Stimulated activated CD8-positive, alpha-beta memory T cell treated with anti-CD3 and anti-CD28 coated beads, Interleukin-15, amount 100 ng/mL, for 48 hours (primary cell): ENCODE measurements at regions not wholly inside any gene's neighbourhood (a gene's known extent, or its start where the extent isn't known, plus 50 kb on each side); places are given as distances from the start of the nearest gene placed in this dataset.

Source experiments
- DNase-seq, 2 donors: peaks; one replicate each; pipeline ENCODE4 v3.0.0-alpha.2; 2020; ENCODE audit warnings: low read depth in 2 of 2

- DNase-seq, result peak; percentile 27 to 38
These were observed 267.9 kb upstream of the GHITM start for GRCh38 chr10:83871187-83872081.

DNA sequence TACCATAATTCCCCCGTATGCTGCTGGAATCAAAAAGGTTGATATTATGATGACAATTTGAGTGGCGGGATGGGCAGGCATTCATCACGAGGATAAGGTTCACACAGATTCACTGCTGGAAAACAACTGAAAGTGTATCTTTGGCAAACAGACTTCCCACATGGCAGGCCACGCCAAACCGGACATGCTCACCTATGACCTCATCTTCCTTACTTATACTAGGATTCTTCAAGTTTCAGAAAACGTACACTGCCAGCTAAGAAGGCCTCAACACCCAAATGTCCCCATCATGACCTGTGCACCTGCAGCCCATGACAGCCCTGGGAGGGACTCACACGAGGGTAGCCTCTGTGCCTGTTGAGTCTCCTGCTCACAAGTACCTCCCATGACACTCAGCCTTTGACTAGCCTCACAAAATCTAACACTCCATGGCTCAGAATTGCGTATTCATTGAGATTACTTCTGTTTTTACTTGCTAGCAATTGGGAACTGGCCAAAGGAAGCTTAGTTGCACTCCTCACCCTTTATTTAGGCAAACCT is 259.0 kb upstream of the GHITM start:
- DNase-seq, result no peak

- DNase-seq, result no peak
These were observed 257.6 kb upstream of the GHITM start for GRCh38 chr10:83881661-83882060.

- DNase-seq, result no peak
These were observed 252.4 kb upstream of the GHITM start for GRCh38 chr10:83886871-83887270.

GRCh38 chr10:83892737-83893136 is 246.6 kb upstream of the GHITM start:
- DNase-seq, result no peak

DNA sequence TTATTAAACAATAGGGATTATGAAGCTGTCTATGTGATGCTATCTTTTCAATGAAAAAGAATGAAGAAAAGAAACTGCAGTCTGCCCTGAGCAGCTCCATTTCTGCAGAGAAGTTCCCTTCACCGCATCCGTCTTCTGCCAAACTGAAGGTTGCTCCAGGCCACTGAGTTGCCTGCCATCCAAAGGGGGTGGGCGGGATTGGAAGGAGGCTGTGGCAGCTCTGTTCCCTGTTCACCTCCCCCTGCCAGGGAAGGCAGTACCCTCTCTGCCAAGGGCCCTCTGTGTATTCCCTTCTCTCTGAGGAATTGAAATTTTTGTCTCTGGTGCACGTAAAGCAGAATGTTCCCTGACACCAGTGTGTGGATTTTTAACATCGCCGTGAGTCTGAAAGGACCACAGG is 243.1 kb upstream of the GHITM start:
- no peak for DNase-seq

DNA sequence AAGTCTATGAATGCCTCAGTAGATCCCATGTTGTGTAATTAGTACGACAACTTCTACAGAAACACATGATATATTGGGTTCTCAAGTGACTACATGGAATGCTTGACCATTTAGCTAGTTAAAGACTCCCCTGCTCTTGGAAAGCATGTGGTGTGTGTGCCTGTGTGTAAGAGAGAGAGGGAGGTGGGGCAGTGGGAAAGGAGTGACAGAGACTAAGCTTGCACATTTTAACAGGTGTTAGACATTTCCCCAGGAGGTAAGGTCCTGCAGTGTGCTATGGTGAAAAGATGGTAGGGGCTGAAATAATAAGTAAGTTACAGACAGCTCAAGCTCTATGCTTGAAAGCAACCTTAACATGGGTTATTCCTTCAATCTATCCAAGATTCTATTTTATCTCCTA is 241.7 kb upstream of the GHITM start:
- DNase-seq, result no peak

DNA sequence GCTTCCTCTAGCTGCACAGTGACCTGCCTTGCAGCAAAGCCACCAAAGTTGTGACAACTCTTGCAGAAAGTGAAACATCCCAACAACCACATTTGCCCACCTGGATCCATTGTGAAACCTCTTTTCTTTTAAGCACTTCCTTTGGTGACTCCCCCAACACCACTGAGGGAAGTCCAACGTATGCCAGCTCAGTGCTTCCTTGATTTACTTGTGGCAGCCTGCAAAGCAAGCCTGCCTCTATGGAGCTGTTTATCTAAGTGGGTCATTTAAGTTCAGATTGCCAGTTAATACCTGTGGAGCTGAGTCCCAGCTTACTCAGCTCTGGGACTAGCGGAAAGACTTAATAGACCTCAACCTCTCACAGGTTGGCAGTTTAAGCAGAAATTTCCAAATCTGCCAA is 230.8 kb upstream of the GHITM start:
- no peak for DNase-seq

GRCh38 chr10:83909001-83909400 is 230.3 kb upstream of the GHITM start:
- DNase-seq, result no peak

DNA sequence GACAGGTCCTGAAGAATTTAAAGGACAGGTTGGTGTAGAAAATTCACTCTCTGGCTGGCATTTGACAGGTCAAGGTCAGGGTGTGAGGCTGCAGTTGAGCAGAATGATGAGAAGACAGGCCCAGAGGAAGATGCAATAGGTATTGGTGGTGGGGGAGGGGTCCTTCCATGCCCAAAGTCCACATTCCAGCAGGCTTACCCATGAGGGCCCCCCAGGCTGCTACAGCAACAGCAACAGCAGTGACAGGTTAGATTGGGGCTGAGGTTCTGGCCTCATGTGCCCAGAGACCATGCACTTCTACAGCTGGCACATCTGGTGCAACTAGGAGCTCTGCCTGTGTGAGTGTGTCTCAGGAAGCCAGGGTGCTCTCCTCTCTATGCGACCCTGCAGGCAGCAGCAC is 223.5 kb upstream of the GHITM start:
- DNase-seq, result no peak

DNA sequence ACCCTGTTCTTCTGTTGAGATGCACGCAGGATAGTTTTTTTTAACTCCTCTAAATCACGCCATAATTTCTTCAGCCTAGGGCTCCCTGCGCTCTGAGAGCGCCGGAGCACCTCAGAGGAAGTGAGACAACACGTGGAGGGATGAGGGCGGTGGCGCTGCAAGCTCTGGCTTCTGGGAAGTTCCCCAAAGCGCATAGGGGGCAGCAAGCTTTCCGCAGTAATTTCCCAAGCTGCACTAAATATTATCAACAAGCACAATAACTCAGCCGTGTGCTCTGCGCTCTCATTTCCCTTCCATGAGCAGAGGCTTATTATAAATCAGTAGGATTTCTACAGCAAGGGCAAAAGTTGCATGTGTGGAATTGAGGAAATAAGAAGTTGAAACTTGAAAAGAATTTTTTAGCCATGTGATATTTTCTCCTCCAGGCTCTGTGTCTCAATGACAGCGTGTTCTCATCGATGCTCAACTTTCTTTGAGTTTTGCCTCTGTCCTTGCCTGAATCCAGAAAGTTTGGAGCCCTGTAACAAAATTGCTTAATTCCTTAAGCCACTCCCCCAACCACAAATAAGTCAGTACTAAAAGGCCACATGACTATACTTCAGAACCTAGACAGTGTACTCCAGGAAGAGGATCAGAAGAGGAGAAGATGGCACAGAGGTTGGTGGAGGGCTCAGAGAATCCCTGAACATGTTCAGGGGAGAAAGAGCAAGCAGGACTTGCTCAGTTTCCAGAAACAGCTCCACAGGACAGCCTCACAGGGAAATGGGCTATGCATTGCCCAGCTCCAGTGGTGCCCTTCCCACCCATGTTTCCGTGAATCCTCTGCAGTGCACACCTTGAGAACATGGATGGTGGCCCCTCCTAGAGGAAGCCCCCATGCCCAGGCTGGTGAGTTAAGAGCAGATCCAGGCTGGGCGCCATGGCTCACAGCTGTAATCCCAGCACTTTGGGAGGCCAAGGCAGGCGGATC is 221.5 kb upstream of the GHITM start:
- DNase-seq, result peak in 1 of 2 donors; percentile 1

DNA sequence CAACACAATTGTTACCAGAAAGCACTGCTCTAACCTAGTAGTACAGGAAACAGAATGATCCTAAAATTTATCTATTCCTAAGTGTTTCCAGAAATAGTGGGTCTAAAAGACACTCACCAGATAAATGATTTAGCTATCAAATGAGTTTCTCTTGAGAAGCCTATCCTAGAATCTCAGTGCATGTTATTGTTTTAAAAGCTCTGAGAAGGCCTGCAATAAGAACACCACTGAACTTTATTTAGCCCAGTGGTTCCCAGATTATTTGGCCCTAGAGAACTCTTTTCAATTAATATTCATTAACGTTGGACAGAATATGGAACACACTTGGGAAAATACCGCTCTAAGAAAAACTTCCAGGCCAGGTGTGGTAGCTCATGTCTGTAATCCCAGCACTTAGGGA is 220.1 kb upstream of the GHITM start:
- no peak for DNase-seq

GRCh38 chr10:83921984-83922860 is 217.1 kb upstream of the GHITM start:
- DNase-seq, result no peak

DNA sequence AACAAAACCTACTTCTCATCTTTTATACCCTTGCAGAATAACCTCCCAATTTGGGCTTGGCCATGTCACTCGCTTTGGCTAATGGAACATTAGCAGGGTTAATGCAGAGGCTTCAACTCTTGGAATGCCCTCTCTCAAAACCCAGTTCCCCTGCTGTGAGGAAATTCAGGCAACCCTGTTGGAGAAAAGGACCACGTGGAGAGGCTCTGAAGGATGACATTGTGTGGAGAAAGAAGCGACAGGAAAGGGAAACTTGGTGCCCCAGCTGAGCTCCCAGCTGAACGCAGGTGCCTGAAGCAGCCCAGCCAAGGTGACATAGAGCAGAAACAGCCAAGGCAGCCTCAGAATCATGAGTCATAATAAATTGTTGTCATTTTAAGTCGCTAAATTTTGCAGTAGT is 214.2 kb upstream of the GHITM start:
- no peak for DNase-seq

GRCh38 chr10:83926606-83927005 is 212.7 kb upstream of the GHITM start:
- DNase-seq, result no peak

DNA sequence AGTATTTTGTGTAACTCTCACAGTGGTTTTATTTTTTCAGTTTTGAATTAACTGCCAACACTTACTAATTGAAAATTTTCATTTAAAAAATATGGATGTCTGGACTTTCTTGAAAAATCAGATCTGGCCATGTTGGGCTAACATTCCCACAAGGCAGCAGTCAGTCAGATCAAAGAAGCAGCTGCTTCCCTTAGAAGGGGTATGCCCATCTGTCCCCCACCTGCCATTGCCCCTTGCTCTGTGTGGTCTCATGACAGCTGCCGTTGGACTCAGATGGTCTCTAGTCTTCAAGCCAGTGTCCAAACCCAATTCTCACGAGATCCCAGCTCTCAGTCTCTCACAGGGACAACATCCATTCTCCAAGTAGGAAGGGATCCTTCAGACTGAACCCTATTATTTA is 212.1 kb upstream of the GHITM start:
- DNase-seq, result no peak

DNA sequence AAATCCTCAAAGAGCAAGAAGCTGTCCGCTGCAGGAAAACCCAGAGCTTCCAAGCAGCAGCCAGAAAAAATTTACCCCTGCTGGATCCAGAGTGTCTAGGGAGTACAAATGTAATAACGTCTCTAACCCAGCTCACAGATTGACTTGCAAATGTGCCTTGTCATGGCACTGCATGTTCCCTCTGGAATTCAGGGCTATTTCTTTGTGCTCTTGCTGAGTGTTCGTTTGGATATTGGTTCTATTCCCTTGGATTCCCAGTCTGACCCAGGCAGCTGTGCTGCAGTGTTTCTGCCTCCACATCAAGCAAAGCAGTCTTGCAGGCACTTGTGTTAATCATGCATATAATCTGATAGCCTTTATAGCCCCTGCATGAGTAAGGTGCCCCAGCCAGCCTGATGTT is 209.9 kb upstream of the GHITM start:
- DNase-seq, result no peak

DNA sequence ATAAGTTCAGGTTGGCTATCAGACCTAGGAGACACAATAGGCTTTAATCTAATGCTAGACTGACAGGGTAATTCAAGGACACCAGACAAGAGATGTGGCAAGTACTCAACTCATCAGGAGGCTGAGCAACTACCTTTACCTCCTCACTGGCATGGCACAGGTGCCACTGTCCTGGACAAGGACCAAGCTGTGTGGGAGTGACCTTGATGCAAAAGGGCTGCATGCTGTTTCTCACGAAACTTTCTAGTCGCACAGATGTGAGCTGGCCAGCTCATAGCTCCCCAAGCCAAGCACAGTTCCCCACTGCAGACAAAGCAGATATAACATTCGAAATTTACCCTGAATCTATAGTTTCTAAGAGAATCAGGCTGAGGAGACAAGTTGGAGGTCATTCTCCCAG is 207.6 kb upstream of the GHITM start:
- no peak for DNase-seq

DNA sequence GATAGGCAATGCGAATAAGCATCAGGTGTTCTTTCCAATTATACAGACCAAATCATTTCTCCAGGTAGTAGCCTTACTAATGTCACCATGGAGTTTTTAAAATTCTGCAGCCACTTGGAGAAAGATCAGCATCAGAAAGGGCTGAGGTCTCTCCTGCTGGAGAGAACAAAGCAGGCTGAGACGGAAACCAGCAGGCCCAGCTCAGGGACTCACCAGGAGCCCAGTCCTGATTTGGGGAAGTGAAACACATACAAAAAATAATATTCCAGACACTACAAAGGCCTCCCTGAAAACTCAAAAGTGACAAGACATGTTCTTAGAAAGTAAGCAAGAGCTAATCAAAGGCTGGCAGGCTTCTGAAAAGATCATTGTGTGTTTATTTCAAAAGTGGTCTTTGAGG is 207.1 kb upstream of the GHITM start:
- no peak for DNase-seq

DNA sequence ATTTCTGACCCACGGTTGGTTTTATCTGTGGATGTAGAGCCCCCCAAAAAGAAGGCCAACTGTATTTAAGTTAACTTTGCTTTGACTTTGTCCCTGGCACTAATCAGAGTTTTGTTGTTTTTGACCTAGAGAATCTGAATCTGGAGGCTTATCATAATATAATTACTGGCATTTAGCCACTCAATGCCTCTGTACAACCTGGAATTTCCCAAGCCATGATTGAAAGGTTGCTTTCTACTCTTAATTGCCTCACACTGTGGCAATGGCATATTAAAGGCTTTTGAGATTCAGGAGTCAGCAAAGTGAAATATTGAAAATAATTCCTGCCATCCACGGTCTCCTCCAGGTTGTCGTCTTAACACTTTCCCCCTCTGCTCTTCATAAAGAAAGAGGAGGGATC is 205.2 kb upstream of the GHITM start:
- DNase-seq, result no peak

DNA sequence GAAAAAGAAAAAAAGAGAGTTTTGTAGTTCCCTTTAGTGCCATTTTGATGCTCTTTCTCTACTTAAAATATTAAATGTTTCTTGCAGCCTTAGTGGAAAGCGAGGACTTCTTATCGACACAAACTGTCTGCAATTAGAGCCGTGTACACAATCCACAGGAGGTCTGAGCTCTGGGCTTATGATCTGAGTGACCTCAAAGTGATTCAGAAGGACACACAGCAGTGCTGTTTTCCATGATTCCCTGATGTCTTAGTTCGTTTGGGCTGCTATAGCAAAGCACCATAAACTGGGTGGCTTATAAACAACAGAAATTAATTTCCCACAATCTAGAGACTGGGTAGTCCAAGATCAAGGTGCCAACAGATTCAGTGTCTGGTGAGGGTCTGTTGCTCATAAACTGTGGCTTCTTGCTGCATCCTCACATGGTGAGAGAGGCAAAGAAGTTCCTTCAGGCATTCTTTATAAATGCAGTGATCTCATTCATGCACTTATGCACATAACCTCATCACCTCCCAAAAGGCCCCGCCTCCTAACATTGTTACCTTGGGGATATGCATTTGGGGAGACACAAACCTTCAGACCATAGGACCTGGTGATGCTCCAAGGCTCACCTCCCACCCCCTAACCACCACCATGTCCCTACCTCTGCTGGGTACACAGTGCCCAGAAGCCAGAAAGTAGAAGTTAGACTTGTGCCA is 204.5 kb upstream of the GHITM start:
- no peak for DNase-seq
